ENCODE measurements at regions not wholly inside any gene's neighbourhood (a gene's known extent, or its start where the extent isn't known, plus 50 kb on each side); places are given as distances from the start of the nearest gene placed in this dataset.

- no peak for DNase-seq
Observed at GRCh38 chr6:138005846-138006245, 101.4 kb downstream of the PERP start.

GRCh38 chr6:138007014-138007472 is 100.2 kb downstream of the PERP start:
- no peak for DNase-seq

GRCh38 chr6:138008791-138009190 is 98.4 kb downstream of the PERP start:
- DNase-seq = no peak

- no peak for DNase-seq
Observed at GRCh38 chr6:138011413-138011812, 95.8 kb downstream of the PERP start.

GRCh38 chr6:138012682-138013081 is 94.5 kb downstream of the PERP start:
- DNase-seq = no peak

- no peak for DNase-seq
Observed at GRCh38 chr6:138013959-138014358, 93.3 kb downstream of the PERP start.

GRCh38 chr6:138017166-138017757 is 90.0 kb downstream of the PERP start:
- no peak for DNase-seq

GRCh38 chr6:138018297-138018696 is 88.9 kb downstream of the PERP start:
- no peak for DNase-seq

GRCh38 chr6:138025528-138025978 is 81.7 kb downstream of the PERP start:
- no peak for DNase-seq

GRCh38 chr6:138026342-138026741 is 80.9 kb downstream of the PERP start:
- DNase-seq = no peak

- DNase-seq = no peak
Observed at GRCh38 chr6:138028893-138029292, 78.3 kb downstream of the PERP start.

GRCh38 chr6:138030872-138031271 is 76.3 kb downstream of the PERP start:
- DNase-seq = no peak

- no peak for DNase-seq
Observed at GRCh38 chr6:138031417-138031816, 75.8 kb downstream of the PERP start.

- no peak for DNase-seq
Observed at GRCh38 chr6:138031850-138032249, 75.4 kb downstream of the PERP start.

- DNase-seq = no peak
Observed at GRCh38 chr6:138032571-138032970, 74.6 kb downstream of the PERP start.

GRCh38 chr6:138034229-138034628 is 73.0 kb downstream of the PERP start:
- DNase-seq = no peak

GRCh38 chr6:138035070-138035469 is 72.1 kb downstream of the PERP start:
- DNase-seq = no peak

GRCh38 chr6:138036111-138036510 is 71.1 kb downstream of the PERP start:
- no peak for DNase-seq

- DNase-seq = no peak
Observed at GRCh38 chr6:138037009-138037504, 70.2 kb downstream of the PERP start.

- DNase-seq = no peak
Observed at GRCh38 chr6:138038142-138038870, 68.9 kb downstream of the PERP start.

Measured in nucleus accumbens (tissue), 56 donors.